ENCODE measurements at regions not wholly inside any gene's neighbourhood (a gene's known extent, or its start where the extent isn't known, plus 50 kb on each side); places are given as distances from the start of the nearest gene placed in this dataset.

DNA sequence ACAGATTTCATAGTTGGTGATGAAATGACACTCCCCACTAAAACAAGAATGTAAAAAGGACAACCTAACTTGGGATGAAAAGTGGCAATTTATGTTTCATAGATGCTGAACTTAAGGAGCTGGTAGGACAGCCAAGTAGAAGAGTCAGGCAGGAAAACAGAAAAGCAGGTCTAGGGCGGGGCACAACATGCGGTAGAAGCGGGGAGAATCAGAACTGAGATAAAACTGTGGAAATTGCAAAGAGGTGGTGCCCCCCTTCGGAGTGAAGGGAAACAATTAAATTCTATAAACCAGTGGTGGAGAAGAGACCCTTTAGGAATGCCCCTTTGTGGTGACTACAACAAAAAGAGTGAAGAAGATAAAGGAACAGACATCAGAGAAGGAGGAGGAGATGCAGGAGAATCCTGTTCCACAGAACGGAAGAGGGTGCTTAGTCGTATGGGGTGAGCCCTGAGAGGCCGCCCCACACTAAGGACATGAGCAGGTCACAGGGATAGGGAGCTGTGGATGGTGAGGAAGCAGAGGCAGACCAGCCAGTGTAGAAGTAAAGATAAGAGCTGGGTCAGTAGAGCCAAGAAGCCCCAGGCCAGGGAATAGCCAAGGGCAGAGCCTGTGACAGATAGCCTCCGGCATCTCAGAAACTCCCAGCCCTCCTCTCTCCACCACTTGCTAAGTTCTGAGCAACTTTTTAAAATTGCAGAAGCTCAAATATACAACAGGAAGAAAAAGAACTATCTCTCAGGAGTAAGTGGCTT is 100.3 kb upstream of the DOCK9 start:
- TF ChIP-seq, protein P1, sequence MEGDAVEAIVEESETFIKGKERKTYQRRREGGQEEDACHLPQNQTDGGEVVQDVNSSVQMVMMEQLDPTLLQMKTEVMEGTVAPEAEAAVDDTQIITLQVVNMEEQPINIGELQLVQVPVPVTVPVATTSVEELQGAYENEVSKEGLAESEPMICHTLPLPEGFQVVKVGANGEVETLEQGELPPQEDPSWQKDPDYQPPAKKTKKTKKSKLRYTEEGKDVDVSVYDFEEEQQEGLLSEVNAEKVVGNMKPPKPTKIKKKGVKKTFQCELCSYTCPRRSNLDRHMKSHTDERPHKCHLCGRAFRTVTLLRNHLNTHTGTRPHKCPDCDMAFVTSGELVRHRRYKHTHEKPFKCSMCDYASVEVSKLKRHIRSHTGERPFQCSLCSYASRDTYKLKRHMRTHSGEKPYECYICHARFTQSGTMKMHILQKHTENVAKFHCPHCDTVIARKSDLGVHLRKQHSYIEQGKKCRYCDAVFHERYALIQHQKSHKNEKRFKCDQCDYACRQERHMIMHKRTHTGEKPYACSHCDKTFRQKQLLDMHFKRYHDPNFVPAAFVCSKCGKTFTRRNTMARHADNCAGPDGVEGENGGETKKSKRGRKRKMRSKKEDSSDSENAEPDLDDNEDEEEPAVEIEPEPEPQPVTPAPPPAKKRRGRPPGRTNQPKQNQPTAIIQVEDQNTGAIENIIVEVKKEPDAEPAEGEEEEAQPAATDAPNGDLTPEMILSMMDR (IDR thresholded peaks at IDR 0.05; ENCODE audit: low read length), result no peak
- TF ChIP-seq EZH2 (IDR thresholded peaks at IDR 0.05; ENCODE audit: borderline replicate concordance, low read length), result no peak
